ENCODE measurements at regions not wholly inside any gene's neighbourhood (a gene's known extent, or its start where the extent isn't known, plus 50 kb on each side); places are given as distances from the start of the nearest gene placed in this dataset.

- TF ChIP-seq ZBTB33 (IDR thresholded peaks at IDR 0.05; ENCODE audit: borderline replicate concordance, low read depth): no peak
- no peak for TF ChIP-seq FOSL2 (IDR thresholded peaks at IDR 0.05; ENCODE audit: borderline replicate concordance, low read depth)
- TF ChIP-seq RXRA (IDR thresholded peaks at IDR 0.05; ENCODE audit: borderline replicate concordance, low read depth): no peak
Measured at GRCh38 chr1:201693890-201694607, 134.9 kb upstream of the IPO9 start (continued).

- Histone ChIP-seq H3K4me2 (peak overlapping the region; percentile 72), H3K9me2 (no peaks in the 10 kb centered on the region), H2AFZ (ENCODE audit: low read depth) (no peak overlapping the region), H4K20me1 (ENCODE audit: insufficient read depth) (peaks cover 79% of the 10 kb centered on the region), H3K4me3 (ENCODE audit: low read depth in 2 of 2, low read length in 1 of 2) (no peak overlapping the region), H3F3A (replicated peaks; ENCODE audit: insufficient read depth) (peaks cover 57% of the 10 kb centered on the region), H3K9me3 (no peaks in the 10 kb centered on the region), H3K79me2 (ENCODE audit: insufficient read depth) (peaks cover 88% of the 10 kb centered on the region), H3K27me3 (ENCODE audit: insufficient read depth) (no peaks in the 10 kb centered on the region), H3K27ac (ENCODE audit: low read depth in 2 of 2, low read length in 1 of 2) (peak overlapping the region; percentile 97), H3K9ac (peak overlapping the region; percentile 62; the same call in 1 of the 2 replicates), H3K4me1 (ENCODE audit: control insufficient read depth in 1 of 2, insufficient read depth in 2 of 2, low read depth in 1 of 2, low read length in 1 of 2) (peaks cover 57 to 67% of the 10 kb centered on the region in 2 experiments), H3K36me3 (replicated peaks in 1 of 2; ENCODE audit: control insufficient read depth in 1 of 2, insufficient read depth in 2 of 2, low read length in 1 of 2) (peaks cover 0 to 24% of the 10 kb centered on the region in 2 experiments)
- POLR2A ChIA-PET: interaction anchor here (1.0 to 2.0 kb wide), 2 partner anchors 45 to 125 kb away, joined by 3 to 8 read pairs; no protein-coding TSS in a partner anchor
- WGBS (ENCODE audit: low lambda C conversion rate): 96% methylated on average over 12 of the region's 12 CpGs
- no peak for TF ChIP-seq USF1 (IDR thresholded peaks at IDR 0.05; ENCODE audit: borderline replicate concordance, low read depth)
- TF ChIP-seq ELF1 (IDR thresholded peaks at IDR 0.05): no peak
- no peak for TF ChIP-seq ZBTB33 (IDR thresholded peaks at IDR 0.05; ENCODE audit: borderline replicate concordance, low read depth)
- no peak for TF ChIP-seq NRF1 (IDR thresholded peaks at IDR 0.05; ENCODE audit: low read depth, low read length)
- no peak for TF ChIP-seq YY1 (IDR thresholded peaks at IDR 0.05; ENCODE audit: low read depth)
- no peak for TF ChIP-seq USF2 (IDR thresholded peaks at IDR 0.05; ENCODE audit: borderline replicate concordance, low read depth, low read length)
- no peak for TF ChIP-seq TEAD4 (IDR thresholded peaks at IDR 0.05; ENCODE audit: borderline replicate concordance, insufficient read depth)
- TF ChIP-seq SMC3 (IDR thresholded peaks at IDR 0.05; ENCODE audit: low read depth, low read length): no peak
- no peak for TF ChIP-seq CHD2 (IDR thresholded peaks at IDR 0.05; ENCODE audit: low read length, partially characterized antibody)
- TF ChIP-seq IRF3 (IDR thresholded peaks at IDR 0.05; ENCODE audit: low read depth, low read length): no peak
- no peak for TF ChIP-seq RFX5 (IDR thresholded peaks at IDR 0.05; ENCODE audit: low read length)
- CTCF ChIA-PET: interaction anchor here (0.9 to 5.1 kb wide), 7 partner anchors 9 to 183 kb away, joined by 3 to 53 read pairs (median 4); no protein-coding TSS in a partner anchor
- no peak for DNase-seq
Measured at GRCh38 chr1:201694608-201695335, 134.2 kb upstream of the IPO9 start.
